Stomach (tissue), 4 donors: ENCODE measurements at regions not wholly inside any gene's neighbourhood (a gene's known extent, or its start where the extent isn't known, plus 50 kb on each side); places are given as distances from the start of the nearest gene placed in this dataset.

Source experiments
- EP300 ChIP-seq: sonication (generic); formaldehyde crosslinking; IDR thresholded peaks from one replicate; pipeline ENCODE4 v1.6.1; 2017; ENCODE audit warnings: antibody characterized with exemption
- POLR2AphosphoS5 ChIP-seq, 3 donors: sonication (generic); formaldehyde crosslinking; IDR thresholded peaks; one replicate each; pipeline ENCODE4 v1.6.1; 2016; ENCODE audit warnings: antibody characterized with exemption in 3 of 3
- TF ChIP-seq, protein P1 (sequence below), 7 experiments: fragments of 450-650 bp in 4 of 7; fragments of 200-600 bp in 3 of 7; sonication (generic) in 3 of 7; IDR thresholded peaks; one replicate each; pipeline ENCODE4 v1.5.1; 2016 to 2019; ENCODE audit warnings: antibody characterized with exemption in 7 of 7, control low read depth in 2 of 7, mild to moderate bottlenecking in 1 of 7

DNA sequence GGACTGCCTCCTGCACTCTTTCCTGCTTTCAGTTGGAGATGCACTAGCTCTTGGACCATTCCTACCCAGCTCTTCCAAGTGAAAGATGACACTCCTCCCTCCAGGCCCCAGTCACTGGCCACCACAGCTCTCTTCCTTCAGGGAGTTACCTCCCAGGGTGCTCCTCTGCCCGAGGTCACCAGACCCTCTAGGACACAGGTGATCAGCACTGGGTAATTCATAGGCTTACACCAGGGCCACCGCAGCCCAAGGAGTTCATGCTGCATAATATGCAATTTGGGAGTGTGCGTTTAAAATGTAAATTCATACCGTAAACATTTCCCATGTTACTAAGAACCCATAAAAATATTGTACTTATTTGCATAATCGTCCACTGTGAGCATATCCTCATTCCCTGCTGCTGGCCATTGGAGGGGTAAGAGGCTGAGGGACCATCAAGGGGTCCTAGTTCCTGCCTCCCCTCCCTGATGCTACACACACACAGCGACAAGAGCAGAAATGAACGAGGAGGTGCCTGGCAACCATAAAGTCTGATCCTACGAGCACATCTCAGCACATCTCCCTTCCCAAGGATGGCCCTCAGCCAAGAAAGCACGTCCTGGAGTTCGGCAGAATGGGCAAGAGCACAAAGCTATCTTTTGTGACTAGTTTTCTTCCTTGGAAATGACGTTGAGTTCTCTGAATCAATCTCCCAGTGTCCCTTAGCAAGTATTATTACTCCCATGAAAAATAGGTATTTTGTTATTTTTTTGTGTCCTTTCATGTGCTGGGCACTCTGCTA, 222.9 kb upstream of the RAB4A start:
- TF ChIP-seq, protein P1, sequence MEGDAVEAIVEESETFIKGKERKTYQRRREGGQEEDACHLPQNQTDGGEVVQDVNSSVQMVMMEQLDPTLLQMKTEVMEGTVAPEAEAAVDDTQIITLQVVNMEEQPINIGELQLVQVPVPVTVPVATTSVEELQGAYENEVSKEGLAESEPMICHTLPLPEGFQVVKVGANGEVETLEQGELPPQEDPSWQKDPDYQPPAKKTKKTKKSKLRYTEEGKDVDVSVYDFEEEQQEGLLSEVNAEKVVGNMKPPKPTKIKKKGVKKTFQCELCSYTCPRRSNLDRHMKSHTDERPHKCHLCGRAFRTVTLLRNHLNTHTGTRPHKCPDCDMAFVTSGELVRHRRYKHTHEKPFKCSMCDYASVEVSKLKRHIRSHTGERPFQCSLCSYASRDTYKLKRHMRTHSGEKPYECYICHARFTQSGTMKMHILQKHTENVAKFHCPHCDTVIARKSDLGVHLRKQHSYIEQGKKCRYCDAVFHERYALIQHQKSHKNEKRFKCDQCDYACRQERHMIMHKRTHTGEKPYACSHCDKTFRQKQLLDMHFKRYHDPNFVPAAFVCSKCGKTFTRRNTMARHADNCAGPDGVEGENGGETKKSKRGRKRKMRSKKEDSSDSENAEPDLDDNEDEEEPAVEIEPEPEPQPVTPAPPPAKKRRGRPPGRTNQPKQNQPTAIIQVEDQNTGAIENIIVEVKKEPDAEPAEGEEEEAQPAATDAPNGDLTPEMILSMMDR (IDR thresholded peaks at IDR 0.05) = no peak
- TF ChIP-seq POLR2AphosphoS5 (IDR thresholded peaks at IDR 0.05) (no peak), EP300 (no peak)
